ENCODE measurements at regions not wholly inside any gene's neighbourhood (a gene's known extent, or its start where the extent isn't known, plus 50 kb on each side); places are given as distances from the start of the nearest gene placed in this dataset.

GRCh38 chr4:81970454-81970853 is 403.3 kb downstream of the HNRNPD start:
- TF ChIP-seq EZH2 (IDR thresholded peaks at IDR 0.05; ENCODE audit: low read length, missing control alignments) (no peak), CTCF (conservative IDR thresholded peaks at IDR 0.05 in 1 of 2, IDR thresholded peaks at IDR 0.05 in 1 of 2; ENCODE audit: low read depth in 1 of 2, low read length in 2 of 2) (no peak)
